ENCODE measurements at regions not wholly inside any gene's neighbourhood (a gene's known extent, or its start where the extent isn't known, plus 50 kb on each side); places are given as distances from the start of the nearest gene placed in this dataset.

GRCh38 chr5:96321345-96321744 is 111.7 kb downstream of the PCSK1 start:
- TF ChIP-seq REST (tag by site-specific recombination; IDR thresholded peaks at IDR 0.05) (no peak), CTCF (tag by site-specific recombination; IDR thresholded peaks at IDR 0.05) (no peak), ZNF18 (tag by site-specific recombination; IDR thresholded peaks at IDR 0.05) (no peak), ATF2 (tag by site-specific recombination; IDR thresholded peaks at IDR 0.05; ENCODE audit: low read depth) (no peak), ZNF121 (tag by site-specific recombination; IDR thresholded peaks at IDR 0.05) (no peak), ZNF248 (tag by site-specific recombination; IDR thresholded peaks at IDR 0.05) (no peak), ZNF24 (tag by site-specific recombination; IDR thresholded peaks at IDR 0.05) (no peak), ZNF138 (tag by site-specific recombination; IDR thresholded peaks at IDR 0.05; ENCODE audit: borderline replicate concordance) (no peak), ZNF10 (tag by site-specific recombination; IDR thresholded peaks at IDR 0.05) (no peak), ZNF155 (tag by site-specific recombination; IDR thresholded peaks at IDR 0.05) (no peak), ZNF580 (tag by site-specific recombination; IDR thresholded peaks at IDR 0.05) (no peak), YY1 (tag by site-specific recombination; IDR thresholded peaks at IDR 0.05) (no peak)
